Heart left ventricle (tissue), 16 donors: ENCODE measurements at regions not wholly inside any gene's neighbourhood (a gene's known extent, or its start where the extent isn't known, plus 50 kb on each side); places are given as distances from the start of the nearest gene placed in this dataset.
"Not testable (repeated sequence)": the region's sequence is repeated elsewhere in the genome, so short reads cannot be mapped to it uniquely, and the experiment has no call there.

Source experiments
- ATAC-seq, 4 donors: fragments of 200-7000 bp; cut with Tn5 transposase; one replicate each; pipeline ENCODE4 v1.9.1; 2020 to 2022; ENCODE audit warnings: moderate library complexity in 4 of 4, mild to moderate bottlenecking in 3 of 4, moderate number of reproducible peaks in 1 of 4
- DNase-seq, 5 donors: peaks; one replicate each; pipeline ENCODE4 v3.0.0-alpha.2; 2020
- H3K27ac ChIP-seq, 12 donors: fragments of 200-600 bp; sonication (generic) in 4 of 12; one replicate each; pipeline versions ENCODE4 v1.5.0 to v1.8.0; 2016 to 2022; ENCODE audit warnings: mild to moderate bottlenecking in 2 of 12
- H3K27me3 ChIP-seq, 9 donors: fragments of 200-600 bp; sonication (generic) in 2 of 9; one replicate each; pipeline versions ENCODE4 v1.5.1 to v1.8.0; 2016 to 2022; ENCODE audit warnings: mild to moderate bottlenecking in 3 of 9
- H3K36me3 ChIP-seq, 9 donors: fragments of 200-600 bp; sonication (generic) in 2 of 9; one replicate each; pipeline versions ENCODE4 v1.5.0 to v1.8.0; 2018 to 2022; ENCODE audit warnings: mild to moderate bottlenecking in 2 of 9
- H3K4me1 ChIP-seq, 12 donors: fragments of 200-600 bp; sonication (generic) in 4 of 12; one replicate each; pipeline versions ENCODE4 v1.5.0 to v1.8.0; 2016 to 2022; ENCODE audit warnings: mild to moderate bottlenecking in 3 of 12
- H3K4me3 ChIP-seq, 12 donors: fragments of 200-600 bp; sonication (generic) in 4 of 12; one replicate each; pipeline versions ENCODE4 v1.5.0 to v1.8.0; 2017 to 2022; ENCODE audit warnings: mild to moderate bottlenecking in 9 of 12, moderate library complexity in 4 of 12
- H3K9me3 ChIP-seq, 12 donors: fragments of 200-600 bp; sonication (generic) in 4 of 12; one replicate each; pipeline versions ENCODE4 v1.5.0 to v1.8.0; 2016 to 2022; ENCODE audit warnings: mild to moderate bottlenecking in 1 of 12
- CTCF ChIP-seq, 12 donors: fragments of 200-600 bp; sonication (generic) in 4 of 12; IDR thresholded peaks; one replicate each; pipeline versions ENCODE4 v1.5.0 to v1.8.0; 2018 to 2022; ENCODE audit warnings: antibody characterized with exemption in 12 of 12, mild to moderate bottlenecking in 5 of 12
- POLR2A ChIP-seq, 2 donors: fragments of 450-650 bp; IDR thresholded peaks; one replicate each; pipeline ENCODE4 v1.6.1; 2017; ENCODE audit warnings: antibody characterized with exemption in 2 of 2, mild to moderate bottlenecking in 2 of 2, moderate library complexity in 2 of 2
- WGBS, 4 donors: extraction: QIAGEN DNeasy Blood & Tissue Kit in 2 of 4; methylation state at CpG; one replicate each; pipeline versions ENCODE4 v1.1.5 to v1.1.7; 2013 to 2018; 5-methylcytosine and 5-hydroxymethylcytosine counted together
- intact Hi-C, 10 donors: fragments of 100-400 bp; cut with DNase I; formaldehyde crosslinking; loops; one replicate each; pipeline versions ENCODE4 v1.11.1 to v1.14.2; 2022
- donor health status: ischemic (EF 13 %, LVEDD 7.1; RV severe dilation, severe dysfunction).
- donor health status: healthy with polysubstance abuse.
- donor health status: DM: no; HTN: yes; CAD: no.
- donor health status: DM: no; HTN: no; CAD: no.
- donor health status: ischemic (EF 25% LVEDD 6.9; RV normal size, moderate dysfunction).
- donor health status: ischemic (EF 25% LVEDD 5.7; RV mildly dilated, moderate dysfunction).
- donor health status: healthy.
- donor health status: DM: yes; HTN: yes; CAD: no.
- donor health status: ischemic (EF 35%, LVEDD 5.7; RV mildly dilated, moderate dysfunction).
- donor health status: nonischemic (EF 11% LVEDD 7.7; RV severe dilation, severe dysfunction).
- donor health status: DM: yes; HTN: yes; CAD: no.
- donor health status: PGD.
- donor health status: ischemic (EF 29% LVEDD 5.4; RV normal size, mild dysfunction).
- donor health status: nonischemic (EF 23%, LVEDD 6.1; RV moderate dilation, normal function).

GRCh38 chr14:38930022-38930421 lies 173.0 kb downstream of the SEC23A start:
- TF ChIP-seq CTCF (IDR thresholded peaks at IDR 0.05) = no peak
- TF ChIP-seq POLR2A (IDR thresholded peaks at IDR 0.05) = no peak
- Histone ChIP-seq H3K27ac (no peak overlapping the region), H3K36me3 (no peaks in the 10 kb centered on the region), H3K27me3 (no peaks in the 10 kb centered on the region), H3K9me3 (no peaks in the 10 kb centered on the region), H3K4me1 (no peaks in the 10 kb centered on the region), H3K4me3 (no peak overlapping the region)
- DNase-seq (no peak), ATAC-seq (no peak)
- WGBS, 4 donors = 75 to 81% (median 80%) methylated on average over 3 of the region's 3 CpGs
- intact Hi-C loops = no loop called here

- DNase-seq (no peak), ATAC-seq (no peak)
- TF ChIP-seq POLR2A (IDR thresholded peaks at IDR 0.05) (no peak), CTCF (IDR thresholded peaks at IDR 0.05) (no peak)
- Histone ChIP-seq H3K27ac (no peak overlapping the region), H3K9me3 (no peaks in the 10 kb centered on the region), H3K4me3 (no peak overlapping the region), H3K4me1 (no peaks in the 10 kb centered on the region), H3K27me3 (no peaks in the 10 kb centered on the region), H3K36me3 (no peaks in the 10 kb centered on the region)
- intact Hi-C loops = no loop called here
Measured at GRCh38 chr14:38929416-38929815, 173.6 kb downstream of the SEC23A start.

GRCh38 chr14:38921893-38922292 lies 181.1 kb downstream of the SEC23A start:
- H3K27me3 ChIP-seq, DNase-seq, ATAC-seq, H3K4me1 ChIP-seq, intact Hi-C loops, H3K36me3 ChIP-seq, H3K4me3 ChIP-seq, H3K27ac ChIP-seq: not testable (repeated sequence)
- H3K9me3 ChIP-seq = peaks cover 0 to 11% (median 0%) of the 10 kb centered on the region in 12 donors
- 94 to 95% (median 94%) methylated on average over 7 to 11 of the region's 11 CpGs for WGBS, 4 donors

GRCh38 chr14:38915125-38915524 lies 187.9 kb downstream of the SEC23A start:
- ATAC-seq (no peak), DNase-seq (no peak)
- 63 to 71% (median 69%) methylated on average over 1 of the region's 1 CpG for WGBS, 4 donors
- Histone ChIP-seq H3K27ac (no peak overlapping the region), H3K4me1 (no peaks in the 10 kb centered on the region), H3K4me3 (no peak overlapping the region), H3K36me3 (no peaks in the 10 kb centered on the region), H3K9me3 (peaks cover 0 to 26% (median 0%) of the 10 kb centered on the region in 12 donors), H3K27me3 (no peaks in the 10 kb centered on the region)
- intact Hi-C loops = no loop called here
- no peak for TF ChIP-seq POLR2A (IDR thresholded peaks at IDR 0.05)
- no peak for TF ChIP-seq CTCF (IDR thresholded peaks at IDR 0.05)

GRCh38 chr14:38910092-38910491 lies 192.9 kb downstream of the SEC23A start:
- intact Hi-C loops = no loop called here
- no peaks in the 10 kb centered on the region for H3K4me1 ChIP-seq
- H3K9me3 ChIP-seq = peaks cover 0 to 9% (median 0%) of the 10 kb centered on the region in 12 donors
- TF ChIP-seq POLR2A (IDR thresholded peaks at IDR 0.05) (no peak), CTCF (IDR thresholded peaks at IDR 0.05) (no peak)
- ATAC-seq (no peak), DNase-seq (no peak)
- H3K36me3 ChIP-seq = no peaks in the 10 kb centered on the region
- no peak overlapping the region for H3K27ac ChIP-seq
- 36 to 51% (median 42%) methylated on average over 1 of the region's 1 CpG for WGBS, 4 donors
- no peaks in the 10 kb centered on the region for H3K27me3 ChIP-seq
- no peak overlapping the region for H3K4me3 ChIP-seq
